ENCODE measurements at regions not wholly inside any gene's neighbourhood (a gene's known extent, or its start where the extent isn't known, plus 50 kb on each side); places are given as distances from the start of the nearest gene placed in this dataset.
"Not testable (repeated sequence)": the region's sequence is repeated elsewhere in the genome, so short reads cannot be mapped to it uniquely, and the experiment has no call there.

DNA sequence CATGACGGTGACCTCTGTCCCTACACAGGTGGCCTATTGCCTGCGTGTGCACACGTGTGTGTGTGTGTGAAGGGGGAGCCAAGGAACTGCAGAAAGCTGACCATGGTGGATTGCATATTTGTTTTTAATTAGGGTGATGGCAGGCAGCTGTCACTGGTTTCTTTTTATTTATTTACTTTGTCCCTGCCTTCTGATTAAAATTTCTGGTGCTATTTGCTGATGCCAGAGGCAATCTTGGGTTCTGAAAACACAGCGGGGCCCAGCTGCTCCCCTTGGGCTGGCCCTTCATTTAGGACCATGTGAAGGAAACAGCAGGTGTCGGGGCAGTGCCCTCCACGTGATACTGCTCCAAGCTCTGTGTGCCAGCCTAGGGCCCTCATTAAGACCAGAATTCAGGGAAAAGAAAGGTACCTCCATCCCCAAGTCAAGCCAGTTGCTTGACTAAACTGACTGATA, 71.3 kb upstream of the PODXL start:
- no peak for DNase-seq

DNA sequence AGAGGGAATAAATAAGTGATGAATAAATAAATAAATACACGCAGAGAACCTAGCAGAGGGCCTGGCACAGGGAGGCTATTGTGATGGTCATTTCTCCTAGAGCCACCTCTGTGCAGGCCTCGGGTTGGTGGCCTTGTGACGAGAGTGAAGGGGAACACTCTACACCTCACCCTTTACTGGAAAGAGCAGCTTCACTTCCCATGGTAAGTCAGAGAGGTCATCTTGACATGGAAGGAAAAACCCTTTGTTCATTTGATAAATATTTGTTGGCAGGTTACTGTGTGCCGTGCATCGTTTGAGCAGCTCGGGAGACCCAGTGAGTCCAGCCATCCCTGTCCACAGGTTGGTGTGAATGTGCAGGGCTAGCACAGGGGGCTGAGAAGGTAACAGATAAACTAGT, 70.2 kb upstream of the PODXL start:
- no peak for DNase-seq

DNA sequence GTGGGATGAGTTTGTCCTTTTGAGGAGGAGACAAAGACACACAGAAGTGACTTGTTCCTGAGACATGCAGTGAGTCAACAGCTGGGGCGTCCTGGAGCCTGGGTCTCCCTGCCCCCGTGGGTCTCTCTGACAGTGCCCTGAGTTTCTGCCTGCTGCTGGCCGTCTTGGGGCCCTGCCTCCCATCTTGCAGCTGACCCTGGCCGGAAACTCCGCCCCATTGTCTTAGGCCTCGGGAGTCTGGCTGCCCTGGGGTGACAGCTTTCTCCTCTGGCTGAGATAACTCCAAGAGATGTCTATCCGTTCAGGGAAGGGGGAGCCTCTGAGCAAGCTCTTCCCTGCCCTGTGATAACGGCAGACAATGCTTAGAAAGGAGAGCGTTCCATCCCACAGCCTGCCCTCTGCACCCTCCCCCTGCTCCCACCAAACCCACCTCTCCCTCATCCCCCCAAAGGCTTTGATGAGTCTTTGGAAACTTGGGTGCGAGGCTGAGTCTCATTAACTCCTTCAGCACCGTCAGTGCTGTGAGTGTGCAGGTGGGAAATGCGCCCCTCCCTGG, 69.5 kb upstream of the PODXL start:
- DNase-seq = no peak

DNA sequence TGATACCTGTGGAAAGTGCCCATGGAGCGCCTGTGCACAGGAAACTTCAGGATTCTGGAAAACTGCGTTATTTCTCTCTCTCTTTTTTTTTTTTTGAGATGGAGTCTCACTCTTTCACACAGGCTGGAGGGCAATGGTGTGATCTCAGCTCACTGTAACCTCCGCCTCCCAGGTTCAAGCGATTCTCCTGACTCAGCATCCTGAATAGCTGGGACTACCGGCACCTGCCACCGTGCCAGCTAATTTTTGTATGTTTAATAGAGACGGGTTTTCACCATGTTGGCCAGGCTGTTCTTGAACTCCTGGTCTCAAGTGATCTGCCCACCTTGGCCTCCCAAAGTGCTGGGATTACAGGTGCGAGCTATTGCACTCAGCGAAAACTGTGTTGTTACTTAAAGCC, 68.9 kb upstream of the PODXL start:
- not testable (repeated sequence) for DNase-seq

DNA sequence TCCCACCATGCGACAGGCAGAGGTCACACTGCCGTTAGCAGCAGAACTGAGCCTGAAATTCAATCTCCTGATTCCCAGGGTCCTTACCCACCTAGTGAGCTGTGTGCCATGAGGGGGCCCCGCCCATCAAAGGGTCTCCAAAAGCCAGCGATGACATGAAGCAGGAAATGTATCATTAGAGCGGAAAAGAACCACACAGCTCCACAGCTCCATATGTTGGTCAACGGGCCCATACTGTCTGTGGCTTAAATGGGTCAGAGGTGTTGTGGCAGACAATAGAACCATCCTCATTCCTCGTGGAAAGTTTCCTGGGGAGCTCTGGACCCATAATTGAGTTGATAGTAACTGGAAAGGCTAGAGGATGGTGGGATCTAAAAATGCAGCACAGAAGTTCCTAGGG, 68.1 kb upstream of the PODXL start:
- DNase-seq = no peak

DNA sequence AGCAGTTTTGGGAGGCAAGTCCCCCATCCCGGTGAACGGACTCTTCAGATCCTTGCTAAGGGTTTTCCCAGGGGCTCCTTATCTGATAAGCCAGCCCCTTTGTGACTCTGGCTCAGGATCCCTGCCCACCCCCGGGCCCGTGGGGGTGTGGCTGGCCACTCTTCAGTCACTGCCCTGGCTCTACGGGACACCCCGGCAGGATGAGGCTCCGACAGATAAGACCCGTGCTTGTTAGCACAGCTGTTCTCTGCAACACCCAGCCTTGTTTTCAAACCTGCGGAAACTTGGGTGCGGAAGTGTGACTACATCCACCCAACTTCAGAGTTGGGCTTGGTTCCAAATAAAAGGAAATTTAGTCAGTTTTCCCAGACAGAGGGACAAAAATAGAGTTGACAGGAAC, 66.7 kb upstream of the PODXL start:
- DNase-seq = no peak

DNA sequence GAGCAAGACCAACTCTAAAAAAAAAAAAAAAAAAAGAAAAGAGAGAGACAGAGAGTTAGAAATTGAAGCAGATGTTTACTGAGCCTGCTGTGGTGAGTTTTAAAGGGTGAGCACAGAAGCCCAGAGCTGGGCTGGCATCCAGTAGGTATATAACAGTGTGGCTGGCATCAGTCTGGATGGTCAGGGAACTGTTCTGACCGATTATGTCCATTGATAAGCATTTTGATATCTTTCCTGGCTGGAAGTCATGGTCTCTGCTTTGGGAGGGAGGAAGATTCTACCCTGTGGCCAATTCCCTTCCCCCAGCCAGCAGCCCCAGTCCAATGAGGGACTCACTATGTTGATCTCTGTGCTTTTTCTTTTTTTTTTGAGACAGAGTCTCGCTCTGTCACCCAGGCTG, 65.2 kb upstream of the PODXL start:
- no peak for DNase-seq

DNA sequence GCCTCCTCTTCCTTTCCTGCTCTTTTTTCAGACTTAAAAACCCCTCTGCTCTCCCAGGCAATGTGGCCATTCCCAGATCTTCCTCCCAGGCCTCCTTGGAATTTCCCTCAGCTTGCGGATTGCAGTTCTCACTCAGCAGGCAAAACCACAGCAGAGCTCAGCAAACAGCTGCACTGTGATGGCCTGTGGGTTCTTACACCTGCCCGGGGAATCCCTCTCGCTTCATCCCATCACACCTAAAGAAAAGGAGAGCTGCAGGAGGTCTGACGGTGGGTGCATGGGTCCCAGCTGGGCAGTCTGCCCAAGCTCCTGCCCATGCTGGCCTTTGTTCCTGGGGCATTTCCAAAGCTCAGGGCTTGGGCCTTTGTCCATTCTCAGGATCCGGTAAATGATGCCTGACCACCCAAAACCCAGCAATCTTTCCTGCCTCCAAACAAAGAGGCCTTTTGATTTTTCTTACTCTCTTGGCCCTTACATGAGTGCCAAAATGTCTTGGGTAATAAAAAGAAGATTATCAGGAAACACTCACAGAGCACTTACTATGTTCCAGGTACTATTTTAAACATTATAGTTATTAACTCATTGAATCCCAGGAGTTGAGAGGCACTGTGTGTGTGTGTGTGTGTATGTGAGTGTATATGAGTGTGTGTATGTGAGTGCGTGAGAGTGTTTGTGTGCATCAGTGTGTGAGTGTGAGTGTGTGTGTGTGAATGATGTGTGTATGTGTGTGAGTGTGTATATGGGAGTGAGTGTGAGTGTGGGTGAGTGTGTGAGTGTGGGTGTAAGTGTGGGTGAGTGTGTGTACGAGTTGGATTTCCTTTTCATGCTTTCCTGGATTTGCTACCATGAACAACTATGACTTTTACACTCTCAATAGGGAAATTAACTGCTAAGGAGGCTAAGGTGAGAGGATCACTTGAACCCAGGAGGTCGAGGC, 64.5 kb upstream of the PODXL start:
- DNase-seq = no peak

DNA sequence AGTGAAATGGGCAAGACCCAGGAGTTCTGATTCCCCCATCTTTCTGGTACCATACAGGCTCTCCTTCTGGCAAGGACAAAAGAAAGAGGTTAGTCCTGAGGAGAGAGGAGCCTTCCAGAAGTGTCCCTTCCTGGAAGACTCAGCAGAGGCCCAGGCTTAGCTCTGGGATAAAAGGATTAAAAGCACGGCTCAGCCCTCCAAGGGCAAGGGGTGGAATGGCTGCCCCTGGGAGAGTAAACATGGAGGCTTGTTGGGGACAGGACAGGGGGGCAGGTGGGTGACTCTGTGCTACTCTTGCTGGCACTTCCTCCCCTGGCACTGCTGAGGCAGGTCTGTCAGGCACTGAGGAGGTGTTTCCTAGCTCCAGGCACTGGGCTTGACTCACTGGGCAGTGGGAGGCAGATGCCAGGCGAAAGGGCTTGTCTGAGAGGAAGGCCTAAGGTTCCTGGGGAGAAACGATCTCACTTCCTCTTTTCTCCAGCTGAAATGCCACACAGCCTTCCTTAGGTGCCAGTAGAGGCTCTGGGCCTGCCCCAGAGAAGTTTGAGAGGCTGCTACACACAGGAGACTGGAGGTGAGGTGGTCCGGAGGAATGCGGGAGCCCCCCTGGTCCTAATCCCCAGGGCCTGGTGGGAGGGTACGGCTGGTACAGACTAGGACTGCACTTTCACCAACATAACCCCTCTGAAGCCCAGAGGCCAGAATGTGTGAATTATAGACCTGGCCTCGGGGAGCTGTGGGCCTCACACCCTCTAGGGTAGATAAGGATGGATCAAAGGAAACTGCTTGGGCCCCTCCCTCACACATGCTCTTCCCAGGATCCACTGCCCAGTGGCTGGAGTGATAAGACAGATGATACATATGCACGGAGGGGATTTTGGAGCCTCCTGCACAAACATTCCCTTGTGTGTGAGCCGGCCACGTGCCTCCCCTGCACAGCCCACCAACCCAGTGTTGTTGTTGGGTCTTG, 63.2 kb upstream of the PODXL start:
- DNase-seq = no peak

DNA sequence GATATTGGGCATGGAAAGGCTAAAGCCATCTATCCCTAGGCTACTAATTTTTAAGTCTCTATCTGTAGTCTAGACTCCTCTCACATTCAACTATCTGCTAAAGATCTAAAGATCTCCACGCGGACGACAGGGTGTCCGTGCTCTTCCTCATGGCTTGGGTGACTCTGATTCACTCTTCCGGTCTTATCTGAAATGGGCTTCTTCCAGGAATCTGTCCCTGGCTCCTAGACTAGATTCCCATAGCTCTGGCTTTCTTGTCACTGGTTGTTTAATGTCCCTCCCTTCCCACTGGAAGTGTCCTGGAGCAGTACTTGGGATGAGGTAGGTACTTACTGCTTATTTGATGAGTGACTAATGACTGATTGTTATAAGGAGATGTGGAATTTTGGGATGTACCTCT, 62.0 kb upstream of the PODXL start:
- no peak for DNase-seq

DNA sequence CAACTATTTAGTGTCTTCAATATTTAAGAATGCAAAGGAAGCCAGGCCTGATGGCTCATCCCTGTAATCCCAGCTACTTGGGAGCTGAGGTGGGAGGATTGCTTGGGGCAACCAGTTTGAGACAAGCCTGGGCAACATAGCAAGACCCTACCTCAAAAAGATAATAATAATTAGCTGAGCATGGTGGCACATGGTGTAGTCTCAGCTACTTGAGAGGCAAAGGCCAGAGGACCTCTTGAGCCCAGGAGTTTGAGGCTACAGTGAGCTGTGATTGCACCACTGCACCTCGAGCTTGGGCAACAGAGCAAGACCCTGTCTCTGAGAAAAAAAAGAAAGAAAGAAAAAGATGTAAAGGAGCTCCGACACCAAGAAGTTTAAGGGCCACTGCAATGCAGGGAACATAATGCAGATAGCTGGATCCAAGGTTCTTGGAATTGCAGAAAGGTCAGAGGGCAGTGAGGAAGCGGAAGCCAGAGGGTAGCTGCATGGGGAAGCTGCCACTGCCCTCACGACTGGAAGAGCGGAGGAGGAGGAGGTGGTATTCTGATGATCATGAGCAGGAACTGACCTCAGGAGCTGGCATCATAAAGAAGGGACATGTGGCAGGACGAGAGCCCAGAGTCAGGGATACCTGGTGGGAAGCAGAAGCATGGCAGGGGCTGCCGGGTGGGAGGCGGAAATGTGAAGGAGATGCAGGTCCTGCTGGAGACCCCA, 60.2 kb upstream of the PODXL start:
- no peak for DNase-seq

DNA sequence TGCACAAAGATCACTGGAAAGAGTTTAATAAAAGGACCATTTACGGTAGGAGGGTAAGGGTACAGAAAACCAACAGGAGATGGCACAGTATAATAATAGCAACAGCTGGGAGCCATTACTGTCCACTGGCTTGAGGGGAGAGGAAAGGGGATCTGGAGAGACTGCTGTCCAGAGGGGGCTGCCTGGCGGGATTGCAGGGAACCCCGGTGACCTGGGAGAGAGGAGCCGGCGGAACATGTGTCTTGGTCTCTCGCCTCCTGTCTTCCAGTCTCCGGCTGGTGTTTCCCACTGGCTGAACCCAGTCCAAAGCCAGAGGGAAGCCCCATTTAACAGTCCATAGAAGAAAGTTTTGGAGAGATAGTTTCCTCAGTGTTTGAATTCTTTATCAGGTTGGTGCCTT, 57.5 kb upstream of the PODXL start:
- no peak for DNase-seq

DNA sequence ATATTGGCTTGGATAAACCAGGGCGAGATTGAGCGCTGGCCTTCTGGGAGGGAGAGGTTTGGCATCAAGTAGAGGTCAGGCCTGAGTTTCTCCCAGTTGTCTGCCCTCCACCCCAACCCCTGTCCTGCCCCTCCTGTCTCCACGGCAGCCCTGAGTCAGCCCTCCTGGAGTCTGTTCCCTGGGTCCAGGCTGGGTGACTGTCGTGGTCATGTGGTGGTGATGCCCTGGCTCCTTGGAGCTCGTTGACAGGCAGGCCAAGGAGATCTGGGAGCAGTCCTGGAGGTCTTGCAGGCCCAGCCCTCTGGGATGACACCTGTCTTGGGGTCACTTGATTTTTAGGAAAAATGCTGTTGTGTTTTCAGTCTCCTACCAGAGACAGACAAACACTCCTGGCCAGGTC, 53.6 kb upstream of the PODXL start:
- no peak for DNase-seq

DNA sequence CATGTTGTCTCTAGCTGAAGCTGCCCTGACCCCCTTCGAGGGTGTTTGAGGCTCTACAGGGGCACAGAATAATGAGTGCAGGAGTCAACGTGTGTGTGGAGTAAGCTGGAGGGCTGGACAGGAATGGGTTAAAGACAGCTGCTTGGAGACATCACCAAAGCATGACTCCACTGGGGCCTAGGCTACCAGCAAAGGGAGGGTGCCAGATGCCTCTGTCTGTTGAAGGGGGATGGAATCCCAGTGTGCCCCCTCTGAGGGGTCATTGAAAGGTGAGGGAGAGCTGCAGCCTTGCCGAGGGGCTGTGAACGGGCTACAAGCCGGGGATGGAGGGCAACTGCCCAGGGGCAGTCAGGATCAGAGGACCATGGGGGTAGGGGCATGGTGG, 51.7 kb upstream of the PODXL start:
- no peak for DNase-seq

DNA sequence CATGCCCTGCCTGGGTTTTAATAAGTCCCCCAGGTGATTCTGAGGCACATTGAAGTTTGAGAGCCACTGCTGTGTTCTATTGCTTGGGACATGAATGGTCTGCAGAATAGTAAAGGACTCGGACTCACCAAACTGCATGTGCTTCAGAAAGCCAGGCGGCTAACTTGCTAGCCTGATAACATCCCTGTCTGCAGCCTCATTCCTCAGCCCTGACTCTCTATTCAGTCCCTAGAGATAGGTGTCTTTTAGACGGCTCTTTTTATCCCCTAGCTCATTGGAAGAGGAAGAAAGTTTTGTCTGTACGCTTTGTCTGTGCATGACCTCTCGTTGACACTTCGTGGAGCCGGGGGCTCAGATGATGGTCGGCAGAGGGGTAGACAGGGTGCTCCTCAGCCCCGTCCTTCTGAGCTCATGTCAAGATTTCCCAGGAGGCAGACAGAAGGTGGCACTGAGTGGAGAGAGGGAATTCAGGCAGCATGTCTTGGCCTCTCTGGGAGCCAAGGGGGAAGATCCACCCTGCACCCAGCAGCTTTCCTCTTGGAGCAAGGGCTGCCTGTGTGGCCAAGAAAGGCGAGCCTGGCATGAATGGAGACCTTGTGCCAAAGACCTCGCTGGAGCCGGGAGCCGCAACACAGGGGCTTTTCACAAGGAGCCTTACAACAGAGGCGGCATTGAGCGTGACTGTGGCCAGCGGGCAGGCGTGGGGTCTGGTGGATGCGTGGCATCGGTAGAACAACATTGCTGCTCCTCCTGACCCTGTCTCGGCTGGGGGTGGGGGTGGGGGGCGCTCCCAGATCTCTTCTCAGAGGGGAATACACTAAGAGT, 51.1 kb upstream of the PODXL start:
- DNase-seq = no peak

DNA sequence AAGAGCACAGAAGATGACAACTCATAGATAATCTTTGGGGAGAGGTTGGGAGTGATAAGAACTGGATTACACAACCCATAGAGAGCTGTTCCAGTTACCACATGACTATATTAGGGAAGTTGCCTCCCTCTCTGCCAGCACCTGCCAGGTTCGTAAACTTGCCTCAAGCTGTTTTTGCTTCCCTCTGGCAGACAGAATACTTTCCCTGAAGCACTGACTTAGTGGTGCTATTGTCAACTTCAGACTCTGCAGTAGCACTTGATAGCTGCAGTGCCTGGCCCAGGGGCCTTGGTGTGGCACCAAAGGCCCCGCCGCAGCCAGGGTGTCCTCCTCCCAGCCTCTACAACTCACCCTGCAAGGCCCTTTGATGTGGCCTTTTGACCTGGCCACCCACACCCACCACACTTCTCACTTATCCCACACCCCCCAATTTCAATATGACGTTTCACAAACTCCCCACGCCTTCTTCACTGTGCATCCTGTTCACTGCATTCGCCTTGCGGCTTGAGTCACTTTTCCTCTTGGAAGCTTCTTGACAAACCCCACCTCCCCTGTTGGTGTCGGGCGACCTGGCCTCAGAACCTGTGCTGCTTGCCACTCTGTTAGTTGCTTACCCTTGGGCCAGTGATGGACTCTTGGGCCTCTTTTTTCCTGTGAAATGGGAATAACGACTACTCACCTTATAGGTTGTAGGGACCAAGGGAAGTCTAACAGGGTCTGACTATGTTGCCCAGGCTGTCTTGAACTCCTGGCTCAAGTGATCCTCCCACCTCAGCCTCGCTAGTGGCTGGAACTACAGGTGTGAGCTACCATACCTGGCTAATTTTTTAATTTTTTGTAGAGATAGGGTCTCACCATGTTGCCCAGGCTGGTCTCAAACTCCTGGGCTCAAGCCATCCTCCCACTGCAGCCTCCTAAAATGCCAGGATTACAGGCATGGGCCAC, 50.2 kb upstream of the PODXL start:
- no peak for DNase-seq

Measured in CD4-positive, alpha-beta T cell treated with Interleukin-17A for 4 hours (primary cell).